Psoas muscle (tissue), 7 donors: ENCODE measurements at regions not wholly inside any gene's neighbourhood (a gene's known extent, or its start where the extent isn't known, plus 50 kb on each side); places are given as distances from the start of the nearest gene placed in this dataset.

Experiments used
- ATAC-seq, 4 donors: fragments of 200-7000 bp; cut with Tn5 transposase; one replicate each; pipeline ENCODE4 v1.9.1; 2020; ENCODE audit warnings: moderate library complexity in 3 of 4, mild to moderate bottlenecking in 2 of 4
- DNase-seq, 2 donors: peaks; one replicate each; pipeline ENCODE4 v3.0.0-alpha.2; 2020
- H3K27ac ChIP-seq: fragments of 200-600 bp; one replicate; pipeline ENCODE4 v1.8.0; 2022
- H3K27me3 ChIP-seq, 3 donors: fragments of 200-600 bp in 1 of 3; one replicate each; pipeline versions ENCODE4 v1.6.1 to v1.8.0; 2013 to 2022; ENCODE audit warnings: low read length in 2 of 3, mild to moderate bottlenecking in 2 of 3, moderate library complexity in 1 of 3; ENCODE audit not compliant: insufficient read depth in 3 of 3
- H3K36me3 ChIP-seq, 2 donors: fragments of 200-600 bp in 1 of 2; one replicate each; pipeline versions ENCODE4 v1.6.1 to v1.8.0; 2013 to 2022; ENCODE audit warnings: low read depth in 1 of 2, mild to moderate bottlenecking in 1 of 2, moderate library complexity in 1 of 2; ENCODE audit not compliant: insufficient read depth in 1 of 2
- H3K4me1 ChIP-seq: fragments of 200-600 bp; one replicate; pipeline ENCODE4 v1.8.0; 2022
- H3K4me3 ChIP-seq: fragments of 200-600 bp; one replicate; pipeline ENCODE4 v1.8.0; 2022; ENCODE audit warnings: mild to moderate bottlenecking
- H3K9me3 ChIP-seq: fragments of 200-600 bp; one replicate; pipeline ENCODE4 v1.8.0; 2022
- WGBS, 3 donors: extraction: QIAGEN DNeasy Blood & Tissue Kit; methylation state at CpG; one replicate each; pipeline versions ENCODE4 v1.1.6 to v1.1.7; 2013; 5-methylcytosine and 5-hydroxymethylcytosine counted together
- intact Hi-C, 2 donors: fragments of 100-400 bp; cut with DNase I; formaldehyde crosslinking; loops; one replicate each; pipeline versions ENCODE4 v1.11.0 to v1.14.2; 2022
- TF ChIP-seq, protein P1 (sequence below): fragments of 200-600 bp; IDR thresholded peaks from one replicate; pipeline ENCODE4 v1.8.0; 2022; ENCODE audit warnings: antibody characterized with exemption
- donor health status: healthy with polysubstance abuse.
- donor health status: DM: no; HTN: no; CAD: no; lungs with moderate emphysema.
- donor health status: Bipolar disorder and iron deficiency.
- donor health status: healthy.
- donor health status: DM: yes; HTN: yes; CAD: no.
- donor health status: DM: no; HTN: no; CAD: no.
- donor health status: DM: yes; HTN: yes; CAD: no.

DNA sequence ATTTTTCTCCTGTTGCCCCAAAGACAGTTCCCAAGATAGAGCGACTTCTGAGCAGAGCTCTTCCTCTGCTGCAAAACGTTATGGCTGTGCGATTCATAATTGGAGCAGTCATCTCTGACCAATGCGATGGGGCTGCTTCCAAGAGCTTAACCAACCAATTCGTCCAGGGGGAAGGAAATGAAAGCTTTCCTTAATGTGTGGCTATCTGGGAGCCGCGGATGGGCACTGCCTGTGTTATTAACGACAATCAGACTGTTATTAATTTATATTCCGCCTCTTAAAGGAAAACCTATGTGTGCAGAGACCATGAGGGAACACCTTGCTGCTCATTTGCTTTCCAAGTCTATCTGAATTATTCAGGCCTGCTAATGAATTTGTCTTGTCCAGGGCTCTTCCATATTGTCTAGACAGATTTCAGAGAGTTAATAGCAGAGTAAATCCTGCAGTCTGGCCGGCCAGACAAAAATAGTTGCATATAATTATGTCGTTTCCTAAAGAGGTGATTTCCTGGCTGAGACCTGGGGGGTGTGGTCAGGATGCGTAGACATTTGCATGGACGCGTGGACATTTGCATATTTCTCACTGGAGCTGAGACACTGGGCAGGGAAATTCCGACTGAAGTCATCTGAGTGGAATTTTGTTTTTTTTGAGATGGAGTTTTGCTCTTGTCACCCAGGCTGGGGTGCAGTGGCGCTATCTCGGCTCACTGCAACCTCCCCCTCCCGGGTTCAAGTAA lies 135.4 kb downstream of the HMX1 start:
- 67 to 69% (median 68%) methylated on average over 18 of the region's 18 CpGs for WGBS, 3 donors
- ATAC-seq (no peak), DNase-seq (no peak)

GRCh38 chr4:8735236-8736089 lies 136.2 kb downstream of the HMX1 start:
- no peak overlapping the region for H3K4me3 ChIP-seq
- no peak overlapping the region for H3K27ac ChIP-seq
- TF ChIP-seq, protein P1, sequence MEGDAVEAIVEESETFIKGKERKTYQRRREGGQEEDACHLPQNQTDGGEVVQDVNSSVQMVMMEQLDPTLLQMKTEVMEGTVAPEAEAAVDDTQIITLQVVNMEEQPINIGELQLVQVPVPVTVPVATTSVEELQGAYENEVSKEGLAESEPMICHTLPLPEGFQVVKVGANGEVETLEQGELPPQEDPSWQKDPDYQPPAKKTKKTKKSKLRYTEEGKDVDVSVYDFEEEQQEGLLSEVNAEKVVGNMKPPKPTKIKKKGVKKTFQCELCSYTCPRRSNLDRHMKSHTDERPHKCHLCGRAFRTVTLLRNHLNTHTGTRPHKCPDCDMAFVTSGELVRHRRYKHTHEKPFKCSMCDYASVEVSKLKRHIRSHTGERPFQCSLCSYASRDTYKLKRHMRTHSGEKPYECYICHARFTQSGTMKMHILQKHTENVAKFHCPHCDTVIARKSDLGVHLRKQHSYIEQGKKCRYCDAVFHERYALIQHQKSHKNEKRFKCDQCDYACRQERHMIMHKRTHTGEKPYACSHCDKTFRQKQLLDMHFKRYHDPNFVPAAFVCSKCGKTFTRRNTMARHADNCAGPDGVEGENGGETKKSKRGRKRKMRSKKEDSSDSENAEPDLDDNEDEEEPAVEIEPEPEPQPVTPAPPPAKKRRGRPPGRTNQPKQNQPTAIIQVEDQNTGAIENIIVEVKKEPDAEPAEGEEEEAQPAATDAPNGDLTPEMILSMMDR, result no peak
- peaks cover 5% of the 10 kb centered on the region for H3K9me3 ChIP-seq
- 73 to 82% (median 78%) methylated on average over 14 of the region's 14 CpGs for WGBS, 3 donors
- peaks cover 0 to 4% (median 3%) of the 10 kb centered on the region in 3 donors for H3K27me3 ChIP-seq
- peak in 1 of 2 donors; percentile 34 for DNase-seq
- no peaks in the 10 kb centered on the region for H3K4me1 ChIP-seq
- intact Hi-C loops, result no loop called here
- no peaks in the 10 kb centered on the region for H3K36me3 ChIP-seq
- no peak for ATAC-seq

More for the DNA sequence above, 135.4 kb downstream of the HMX1 start:
- Histone ChIP-seq H3K9me3 (peaks cover 5% of the 10 kb centered on the region), H3K4me1 (no peaks in the 10 kb centered on the region), H3K27ac (no peak overlapping the region), H3K27me3 (peaks cover 0 to 6% (median 3%) of the 10 kb centered on the region in 3 donors), H3K36me3 (no peaks in the 10 kb centered on the region), H3K4me3 (no peak overlapping the region)
- intact Hi-C loops, result no loop called here
- TF ChIP-seq, protein P1, result no peak

DNA sequence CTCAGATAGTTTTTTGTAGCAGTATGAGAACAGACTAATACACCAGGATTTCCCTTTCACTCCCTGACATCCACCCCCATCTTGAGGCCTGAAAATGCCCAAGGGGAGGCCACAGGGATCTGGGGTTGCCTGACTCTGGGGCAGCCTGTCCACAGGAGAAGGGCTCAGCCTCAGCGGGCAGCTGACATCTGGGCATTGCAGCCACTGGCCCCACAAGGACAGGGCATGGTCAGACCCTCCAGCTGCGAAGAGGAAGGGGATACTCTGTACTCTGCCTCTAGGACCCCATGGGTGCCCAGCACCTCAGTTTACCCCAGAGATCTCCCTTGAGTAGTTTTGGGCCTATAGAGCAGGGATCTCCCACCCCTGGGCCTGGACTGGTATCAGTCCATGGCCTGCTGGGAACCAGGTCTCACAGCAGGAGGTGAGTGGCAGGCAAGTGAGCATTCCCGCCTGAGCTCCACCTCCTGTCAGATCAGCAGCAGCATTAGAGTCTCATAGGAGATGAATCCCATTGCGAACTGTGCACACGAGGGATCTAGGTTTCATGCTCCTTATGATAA lies 138.9 kb downstream of the HMX1 start:
- no peaks in the 10 kb centered on the region for H3K4me1 ChIP-seq
- WGBS, 3 donors, result 85 to 94% (median 86%) methylated on average over 5 of the region's 5 CpGs
- intact Hi-C loops, result no loop called here
- peaks cover 0 to 3% (median 2%) of the 10 kb centered on the region in 3 donors for H3K27me3 ChIP-seq
- no peak overlapping the region for H3K4me3 ChIP-seq
- TF ChIP-seq, protein P1, result no peak
- no peaks in the 10 kb centered on the region for H3K36me3 ChIP-seq
- H3K27ac ChIP-seq, result no peak overlapping the region
- ATAC-seq, result no peak
- peak in 1 of 2 donors; percentile 22 for DNase-seq
- peaks cover 5% of the 10 kb centered on the region for H3K9me3 ChIP-seq

- no peak for ATAC-seq
- TF ChIP-seq, protein P1, result no peak
- Histone ChIP-seq H3K27ac (no peak overlapping the region), H3K27me3 (peaks cover 0 to 7% (median under 1%) of the 10 kb centered on the region in 3 donors), H3K36me3 (no peaks in the 10 kb centered on the region), H3K9me3 (peaks cover 5% of the 10 kb centered on the region), H3K4me1 (no peaks in the 10 kb centered on the region), H3K4me3 (no peak overlapping the region)
- intact Hi-C loops, result no loop called here
- DNase-seq, result peak in 1 of 2 donors; percentile 5
- 67 to 70% (median 67%) methylated on average over 10 of the region's 10 CpGs for WGBS, 3 donors
Observed at GRCh38 chr4:8732092-8732491, 139.5 kb downstream of the CPZ start.
